ENCODE measurements at regions not wholly inside any gene's neighbourhood (a gene's known extent, or its start where the extent isn't known, plus 50 kb on each side); places are given as distances from the start of the nearest gene placed in this dataset.

DNA sequence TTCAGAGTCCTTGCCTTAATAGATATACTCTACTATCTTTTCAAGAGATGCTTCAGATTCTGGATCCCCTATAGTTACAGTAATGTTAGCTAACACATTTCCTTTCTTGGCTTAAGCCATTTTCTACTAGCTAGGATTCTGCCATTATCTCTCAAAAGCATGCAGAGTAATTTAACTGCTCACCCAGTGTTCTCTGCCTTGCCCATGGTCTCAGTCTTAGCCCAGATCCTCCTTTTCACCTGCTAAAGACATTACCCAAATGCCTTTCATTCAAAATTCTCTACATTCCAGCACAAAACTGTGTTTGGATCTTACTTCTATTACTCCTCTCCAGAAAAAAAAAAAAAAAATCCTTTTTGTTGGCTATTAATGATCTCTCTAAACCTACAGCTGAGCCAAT is 474.2 kb upstream of the LRRTM1 start:
- H3K4me1 Mint-ChIP-seq (ENCODE audit: low read depth) = no peaks in the 10 kb centered on the region
- Histone ChIP-seq H3K36me3 (ENCODE audit: insufficient read depth, low read length) (no peaks in the 10 kb centered on the region), H3K9me3 (ENCODE audit: control insufficient read depth in 1 of 2, insufficient read depth in 1 of 2, low read length in 2 of 2) (peaks cover 0 to 1% of the 10 kb centered on the region in 2 experiments), H3K4me3 (ENCODE audit: low read length) (no peak overlapping the region), H3K27ac (ENCODE audit: low read depth in 1 of 2, low read length in 2 of 2) (no peak overlapping the region), H3K27me3 (ENCODE audit: control insufficient read depth in 1 of 2, insufficient read depth in 2 of 2, low read length in 2 of 2) (no peaks in the 10 kb centered on the region), H3K4me1 (ENCODE audit: insufficient read depth, low read length) (no peaks in the 10 kb centered on the region)
- H3K27ac Mint-ChIP-seq = no peak overlapping the region
- H3K9me3 Mint-ChIP-seq = peaks cover 20% of the 10 kb centered on the region
- ChIA-PET CTCF (no interaction called here), POLR2A (no interaction called here)
- no peak for DNase-seq
- H3K27me3 Mint-ChIP-seq = no peaks in the 10 kb centered on the region
- no peak overlapping the region for H3K4me3 Mint-ChIP-seq
- TF ChIP-seq, protein P1, sequence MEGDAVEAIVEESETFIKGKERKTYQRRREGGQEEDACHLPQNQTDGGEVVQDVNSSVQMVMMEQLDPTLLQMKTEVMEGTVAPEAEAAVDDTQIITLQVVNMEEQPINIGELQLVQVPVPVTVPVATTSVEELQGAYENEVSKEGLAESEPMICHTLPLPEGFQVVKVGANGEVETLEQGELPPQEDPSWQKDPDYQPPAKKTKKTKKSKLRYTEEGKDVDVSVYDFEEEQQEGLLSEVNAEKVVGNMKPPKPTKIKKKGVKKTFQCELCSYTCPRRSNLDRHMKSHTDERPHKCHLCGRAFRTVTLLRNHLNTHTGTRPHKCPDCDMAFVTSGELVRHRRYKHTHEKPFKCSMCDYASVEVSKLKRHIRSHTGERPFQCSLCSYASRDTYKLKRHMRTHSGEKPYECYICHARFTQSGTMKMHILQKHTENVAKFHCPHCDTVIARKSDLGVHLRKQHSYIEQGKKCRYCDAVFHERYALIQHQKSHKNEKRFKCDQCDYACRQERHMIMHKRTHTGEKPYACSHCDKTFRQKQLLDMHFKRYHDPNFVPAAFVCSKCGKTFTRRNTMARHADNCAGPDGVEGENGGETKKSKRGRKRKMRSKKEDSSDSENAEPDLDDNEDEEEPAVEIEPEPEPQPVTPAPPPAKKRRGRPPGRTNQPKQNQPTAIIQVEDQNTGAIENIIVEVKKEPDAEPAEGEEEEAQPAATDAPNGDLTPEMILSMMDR (IDR thresholded peaks at IDR 0.05) = no peak
- no peaks in the 10 kb centered on the region for H3K36me3 Mint-ChIP-seq (ENCODE audit: low read depth)
- intact Hi-C loops (cut with DNase I, micrococcal nuclease) = no loop called here
- ATAC-seq (ENCODE audit: poor library complexity) = no peak

DNA sequence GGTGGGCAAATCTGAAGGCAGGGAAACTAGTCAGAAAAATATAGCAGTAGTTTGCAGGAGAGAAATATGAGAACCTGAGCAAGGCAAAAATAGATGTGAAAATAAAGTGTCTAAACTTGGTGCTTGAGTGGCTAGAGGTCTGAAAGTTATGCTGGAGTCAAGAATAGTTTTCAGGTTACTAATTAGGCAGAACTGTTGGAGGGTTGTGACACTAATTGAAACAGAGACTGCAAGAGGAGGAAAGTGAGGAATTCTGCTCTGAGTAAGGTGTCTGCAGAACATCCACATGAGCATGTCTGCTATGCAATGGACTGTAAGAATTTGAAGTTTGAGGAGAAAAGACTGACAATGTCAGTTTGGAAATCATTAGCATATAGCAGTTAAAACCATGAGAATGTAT is 444.0 kb upstream of the LRRTM1 start:
- H3K4me1 Mint-ChIP-seq (ENCODE audit: low read depth) = no peaks in the 10 kb centered on the region
- no peaks in the 10 kb centered on the region for H3K36me3 Mint-ChIP-seq (ENCODE audit: low read depth)
- H3K9me3 Mint-ChIP-seq = peaks cover 8% of the 10 kb centered on the region
- Histone ChIP-seq H3K27ac (ENCODE audit: low read depth in 1 of 2, low read length in 2 of 2) (no peak overlapping the region), H3K4me3 (ENCODE audit: low read length) (no peak overlapping the region), H3K27me3 (ENCODE audit: control insufficient read depth in 1 of 2, insufficient read depth in 2 of 2, low read length in 2 of 2) (no peaks in the 10 kb centered on the region), H3K4me1 (ENCODE audit: insufficient read depth, low read length) (no peaks in the 10 kb centered on the region), H3K9me3 (ENCODE audit: control insufficient read depth in 1 of 2, insufficient read depth in 1 of 2, low read length in 2 of 2) (peaks cover 0 to 6% of the 10 kb centered on the region in 2 experiments), H3K36me3 (ENCODE audit: insufficient read depth, low read length) (no peaks in the 10 kb centered on the region)
- CTCF ChIA-PET = no interaction called here
- TF ChIP-seq, protein P1 (IDR thresholded peaks at IDR 0.05) = no peak
- intact Hi-C loops (cut with DNase I, micrococcal nuclease) = no loop called here
- POLR2A ChIA-PET = no interaction called here
- H3K27me3 Mint-ChIP-seq = no peaks in the 10 kb centered on the region
- no peak for ATAC-seq (ENCODE audit: poor library complexity)
- no peak overlapping the region for H3K27ac Mint-ChIP-seq
- H3K4me3 Mint-ChIP-seq = no peak overlapping the region
- no peak for DNase-seq

DNA sequence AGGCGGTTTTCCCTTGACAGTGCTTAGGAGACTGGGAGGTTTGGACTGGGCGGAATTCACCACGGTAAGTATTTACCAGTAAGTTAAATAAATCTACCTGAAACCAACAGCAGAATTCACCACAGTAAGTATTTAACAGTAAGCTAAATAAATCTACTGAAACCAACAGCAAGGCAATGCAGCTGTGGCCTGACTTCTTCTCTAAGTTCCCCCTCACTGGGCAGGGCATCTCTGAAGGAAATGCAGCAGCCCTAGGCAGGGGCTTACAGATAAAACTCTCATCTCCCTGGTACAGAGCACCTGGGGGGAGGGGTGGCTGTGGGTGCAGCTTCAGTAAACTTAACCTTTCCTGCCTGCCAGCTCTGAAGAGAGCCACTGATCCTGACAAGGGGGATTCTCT is 432.5 kb upstream of the LRRTM1 start:
- ATAC-seq (ENCODE audit: poor library complexity) = no peak
- Mint-ChIP-seq H3K4me1 (ENCODE audit: low read depth) (no peaks in the 10 kb centered on the region), H3K36me3 (ENCODE audit: low read depth) (no peaks in the 10 kb centered on the region), H3K9me3 (peaks cover 23% of the 10 kb centered on the region), H3K4me3 (no peak overlapping the region), H3K27me3 (no peaks in the 10 kb centered on the region), H3K27ac (no peak overlapping the region)
- no peak for DNase-seq
- Histone ChIP-seq H3K27me3 (ENCODE audit: control insufficient read depth in 1 of 2, insufficient read depth in 2 of 2, low read length in 2 of 2) (no peaks in the 10 kb centered on the region), H3K4me3 (ENCODE audit: low read length) (no peak overlapping the region), H3K9me3 (ENCODE audit: control insufficient read depth in 1 of 2, insufficient read depth in 1 of 2, low read length in 2 of 2) (peaks cover 12 to 19% of the 10 kb centered on the region in 2 experiments), H3K27ac (ENCODE audit: low read depth in 1 of 2, low read length in 2 of 2) (no peak overlapping the region), H3K4me1 (ENCODE audit: insufficient read depth, low read length) (no peaks in the 10 kb centered on the region), H3K36me3 (ENCODE audit: insufficient read depth, low read length) (no peaks in the 10 kb centered on the region)
- TF ChIP-seq, protein P1 (IDR thresholded peaks at IDR 0.05) = no peak
- POLR2A ChIA-PET = no interaction called here
- intact Hi-C loops (cut with DNase I, micrococcal nuclease) = no loop called here
- CTCF ChIA-PET = no interaction called here
